ENCODE measurements at regions not wholly inside any gene's neighbourhood (a gene's known extent, or its start where the extent isn't known, plus 50 kb on each side); places are given as distances from the start of the nearest gene placed in this dataset.

DNA sequence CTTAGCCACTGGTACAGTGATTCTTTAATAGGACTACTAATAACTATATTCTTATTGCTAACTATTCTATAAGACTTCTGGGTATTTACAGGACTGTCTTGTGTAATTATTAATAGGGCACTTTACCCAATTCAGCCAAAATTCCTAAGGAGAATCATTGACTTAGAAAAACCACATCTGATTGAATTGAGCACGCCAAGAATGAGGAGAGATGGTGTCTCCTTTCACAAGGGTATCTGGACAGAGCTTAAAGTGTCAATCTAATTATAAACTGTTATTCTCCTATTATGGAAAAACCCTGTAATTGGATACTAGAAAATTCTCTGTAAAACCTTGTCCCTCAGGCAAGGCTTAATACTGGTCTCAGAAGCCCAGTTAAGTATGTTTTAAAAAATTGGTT, 111.1 kb upstream of the TLL1 start:
- no peaks in the 10 kb centered on the region for H3K9me2 ChIP-seq (replicated peaks; ENCODE audit: low read depth, low read length)

DNA sequence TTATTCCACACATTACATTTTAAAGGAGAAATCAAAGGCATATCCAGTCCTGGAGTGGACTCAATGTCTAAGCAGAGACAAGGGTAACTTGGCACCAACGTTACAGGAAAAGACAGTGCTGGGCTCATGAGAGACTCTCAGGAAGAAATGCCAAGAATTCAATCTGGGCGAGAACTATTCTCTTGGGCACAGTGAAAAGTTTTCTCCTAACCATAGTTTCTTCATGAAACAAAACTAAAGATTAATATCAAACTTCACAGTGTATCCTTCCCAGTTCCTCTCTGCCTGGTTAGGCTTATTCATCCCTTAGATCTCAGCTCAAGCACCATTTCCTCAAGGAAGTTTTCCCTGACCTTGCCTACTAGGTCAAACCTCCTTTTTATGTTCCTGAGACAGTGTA, 109.4 kb upstream of the TLL1 start:
- H3K9me3 ChIP-seq (ENCODE audit: insufficient read depth, low read depth, low read length), result no peaks in the 10 kb centered on the region
- no peaks in the 10 kb centered on the region for H4K20me1 ChIP-seq (ENCODE audit: insufficient read depth, low read length, poor library complexity, severe bottlenecking)
- H3K9ac ChIP-seq (ENCODE audit: low read depth, low read length, poor library complexity, severe bottlenecking), result no peak overlapping the region
- no peak for TF ChIP-seq EZH2phosphoT487 (IDR thresholded peaks at IDR 0.05; ENCODE audit: borderline replicate concordance)
- TF ChIP-seq, protein P1, sequence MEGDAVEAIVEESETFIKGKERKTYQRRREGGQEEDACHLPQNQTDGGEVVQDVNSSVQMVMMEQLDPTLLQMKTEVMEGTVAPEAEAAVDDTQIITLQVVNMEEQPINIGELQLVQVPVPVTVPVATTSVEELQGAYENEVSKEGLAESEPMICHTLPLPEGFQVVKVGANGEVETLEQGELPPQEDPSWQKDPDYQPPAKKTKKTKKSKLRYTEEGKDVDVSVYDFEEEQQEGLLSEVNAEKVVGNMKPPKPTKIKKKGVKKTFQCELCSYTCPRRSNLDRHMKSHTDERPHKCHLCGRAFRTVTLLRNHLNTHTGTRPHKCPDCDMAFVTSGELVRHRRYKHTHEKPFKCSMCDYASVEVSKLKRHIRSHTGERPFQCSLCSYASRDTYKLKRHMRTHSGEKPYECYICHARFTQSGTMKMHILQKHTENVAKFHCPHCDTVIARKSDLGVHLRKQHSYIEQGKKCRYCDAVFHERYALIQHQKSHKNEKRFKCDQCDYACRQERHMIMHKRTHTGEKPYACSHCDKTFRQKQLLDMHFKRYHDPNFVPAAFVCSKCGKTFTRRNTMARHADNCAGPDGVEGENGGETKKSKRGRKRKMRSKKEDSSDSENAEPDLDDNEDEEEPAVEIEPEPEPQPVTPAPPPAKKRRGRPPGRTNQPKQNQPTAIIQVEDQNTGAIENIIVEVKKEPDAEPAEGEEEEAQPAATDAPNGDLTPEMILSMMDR (conservative IDR thresholded peaks at IDR 0.05; ENCODE audit: low read length), result no peak
- H3K9me2 ChIP-seq (replicated peaks; ENCODE audit: low read depth, low read length), result no peaks in the 10 kb centered on the region
- no peaks in the 10 kb centered on the region for H3K79me2 ChIP-seq (ENCODE audit: insufficient read depth, low read length)
- H3K4me1 ChIP-seq (ENCODE audit: insufficient read depth, low read length, poor library complexity, severe bottlenecking), result no peaks in the 10 kb centered on the region
- H3F3A ChIP-seq (ENCODE audit: low read depth), result no peaks in the 10 kb centered on the region
- H3K27me3 ChIP-seq (ENCODE audit: insufficient read depth, low read length, poor library complexity, severe bottlenecking), result no peaks in the 10 kb centered on the region
- no peak overlapping the region for H3K4me2 ChIP-seq (ENCODE audit: low read depth, low read length, poor library complexity, severe bottlenecking)
- no peak overlapping the region for H3K4me3 ChIP-seq (ENCODE audit: low read length, poor library complexity, severe bottlenecking)
- H2AFZ ChIP-seq (ENCODE audit: low read length), result no peak overlapping the region
- no peaks in the 10 kb centered on the region for H3K36me3 ChIP-seq (ENCODE audit: insufficient read depth, low read length)

More for the DNA sequence above, 111.1 kb upstream of the TLL1 start:
- H3K9me3 ChIP-seq (ENCODE audit: insufficient read depth, low read depth, low read length), result no peaks in the 10 kb centered on the region
- H3K4me1 ChIP-seq (ENCODE audit: insufficient read depth, low read length, poor library complexity, severe bottlenecking), result no peaks in the 10 kb centered on the region
- no peak for TF ChIP-seq EZH2phosphoT487 (IDR thresholded peaks at IDR 0.05; ENCODE audit: borderline replicate concordance)
- TF ChIP-seq, protein P1 (conservative IDR thresholded peaks at IDR 0.05; ENCODE audit: low read length), result no peak
- H3K36me3 ChIP-seq (ENCODE audit: insufficient read depth, low read length), result no peaks in the 10 kb centered on the region
- no peaks in the 10 kb centered on the region for H3F3A ChIP-seq (ENCODE audit: low read depth)
- H3K4me2 ChIP-seq (ENCODE audit: low read depth, low read length, poor library complexity, severe bottlenecking), result no peak overlapping the region
- no peak overlapping the region for H3K9ac ChIP-seq (ENCODE audit: low read depth, low read length, poor library complexity, severe bottlenecking)
- H3K27me3 ChIP-seq (ENCODE audit: insufficient read depth, low read length, poor library complexity, severe bottlenecking), result no peaks in the 10 kb centered on the region
- H3K4me3 ChIP-seq (ENCODE audit: low read length, poor library complexity, severe bottlenecking), result no peak overlapping the region
- no peak overlapping the region for H2AFZ ChIP-seq (ENCODE audit: low read length)
- no peaks in the 10 kb centered on the region for H4K20me1 ChIP-seq (ENCODE audit: insufficient read depth, low read length, poor library complexity, severe bottlenecking)
- no peaks in the 10 kb centered on the region for H3K79me2 ChIP-seq (ENCODE audit: insufficient read depth, low read length)

- no peak for TF ChIP-seq EZH2phosphoT487 (IDR thresholded peaks at IDR 0.05; ENCODE audit: borderline replicate concordance)
- TF ChIP-seq, protein P1 (conservative IDR thresholded peaks at IDR 0.05; ENCODE audit: low read length), result no peak
- no peaks in the 10 kb centered on the region for H3K36me3 ChIP-seq (ENCODE audit: insufficient read depth, low read length)
- H3K4me2 ChIP-seq (ENCODE audit: low read depth, low read length, poor library complexity, severe bottlenecking), result no peak overlapping the region
- H3K4me1 ChIP-seq (ENCODE audit: insufficient read depth, low read length, poor library complexity, severe bottlenecking), result no peaks in the 10 kb centered on the region
- no peak overlapping the region for H3K9ac ChIP-seq (ENCODE audit: low read depth, low read length, poor library complexity, severe bottlenecking)
- no peaks in the 10 kb centered on the region for H3F3A ChIP-seq (ENCODE audit: low read depth)
- H3K4me3 ChIP-seq (ENCODE audit: low read length, poor library complexity, severe bottlenecking), result no peak overlapping the region
- no peaks in the 10 kb centered on the region for H3K9me3 ChIP-seq (ENCODE audit: insufficient read depth, low read depth, low read length)
- H3K9me2 ChIP-seq (replicated peaks; ENCODE audit: low read depth, low read length), result no peaks in the 10 kb centered on the region
- H4K20me1 ChIP-seq (ENCODE audit: insufficient read depth, low read length, poor library complexity, severe bottlenecking), result no peaks in the 10 kb centered on the region
- no peak overlapping the region for H2AFZ ChIP-seq (ENCODE audit: low read length)
- no peaks in the 10 kb centered on the region for H3K79me2 ChIP-seq (ENCODE audit: insufficient read depth, low read length)
- no peaks in the 10 kb centered on the region for H3K27me3 ChIP-seq (ENCODE audit: insufficient read depth, low read length, poor library complexity, severe bottlenecking)
These were observed 108.0 kb upstream of the TLL1 start for GRCh38 chr4:165765053-165765452.
